Caco-2 (cell line): ENCODE measurements at regions not wholly inside any gene's neighbourhood (a gene's known extent, or its start where the extent isn't known, plus 50 kb on each side); places are given as distances from the start of the nearest gene placed in this dataset.

Source experiments
- BruUV-seq: library from RNA; stranded (reverse); fragments of 400-500 nt; replicated peaks from 2 replicates; lab custom pipeline; 2021; lab: Mats Ljungman, UMichigan
- CTCF ChIA-PET: fragments of 300-600 bp; sonication (Branson Sonifier 250); formaldehyde crosslinking; loops from one replicate; lab custom pipeline; 2022; ENCODE audit warnings: antibody characterized with exemption; lab: Charles Lee
- POLR2A ChIA-PET: fragments of 300-600 bp; sonication (Branson Sonifier 250); formaldehyde crosslinking; loops from one replicate; lab custom pipeline; 2022; ENCODE audit warnings: antibody characterized with exemption; lab: Charles Lee
- DNase-seq, 2 experiments: peaks; one replicate each; pipeline versions ENCODE4 v3.0.0 to v3.0.0-alpha.2; 2020 to 2022
- H3K27me3 ChIP-seq: replicated peaks from 2 replicates; pipeline ENCODE4 v1.6.0; 2011; ENCODE audit warnings: low read length; ENCODE audit not compliant: control insufficient read depth, insufficient read depth
- H3K36me3 ChIP-seq: 2 replicates; pipeline ENCODE4 v1.5.1; 2011; ENCODE audit warnings: low read length; ENCODE audit not compliant: control insufficient read depth, insufficient read depth
- H3K4me1 ChIP-seq: fragments of 250-450 bp; sonication (Bioruptor Pico); 2 replicates; pipeline ENCODE4 v1.5.1; 2020; ENCODE audit warnings: mild to moderate bottlenecking
- H3K4me3 ChIP-seq: 2 replicates; pipeline ENCODE4 v1.5.1; 2011; ENCODE audit warnings: low read depth, mild to moderate bottlenecking, control low read depth, low read length
- H3K9me3 ChIP-seq: fragments of 250-450 bp; sonication (Bioruptor Pico); 2 replicates; pipeline ENCODE4 v1.5.1; 2020; ENCODE audit warnings: mild to moderate bottlenecking, moderate library complexity
- H3K27ac Mint-ChIP-seq: one replicate; pipeline ENCODE4 v1.8.0; 2022; ENCODE audit warnings: mixed read lengths; ENCODE audit not compliant: unreplicated experiment
- H3K27me3 Mint-ChIP-seq: one replicate; pipeline ENCODE4 v1.8.0; 2022; ENCODE audit warnings: mixed read lengths; ENCODE audit not compliant: insufficient read depth, unreplicated experiment
- H3K36me3 Mint-ChIP-seq: one replicate; pipeline ENCODE4 v1.8.0; 2022; ENCODE audit warnings: mild to moderate bottlenecking, mixed read lengths; ENCODE audit not compliant: insufficient read depth, unreplicated experiment
- H3K4me1 Mint-ChIP-seq: one replicate; pipeline ENCODE4 v1.8.0; 2022; ENCODE audit warnings: low read depth, mixed read lengths; ENCODE audit not compliant: unreplicated experiment
- H3K4me3 Mint-ChIP-seq: one replicate; pipeline ENCODE4 v1.8.0; 2022; ENCODE audit warnings: mild to moderate bottlenecking, moderate library complexity, mixed read lengths; ENCODE audit not compliant: unreplicated experiment
- H3K9me3 Mint-ChIP-seq: one replicate; pipeline ENCODE4 v1.8.0; 2022; ENCODE audit warnings: mixed read lengths; ENCODE audit not compliant: unreplicated experiment
- CTCF ChIP-seq, 2 experiments: fragments of 200-600 bp in 1 of 2; IDR thresholded peaks; 1 replicate in 1 of 2; 2 replicates in 1 of 2; pipeline versions ENCODE4 v1.5.1 to v1.8.0; 2011 to 2022; ENCODE audit warnings: antibody characterized with exemption in 1 of 2, control low read depth in 1 of 2, inconsistent platforms in 1 of 2, low read depth in 1 of 2, low read length in 1 of 2, mild to moderate bottlenecking in 1 of 2, moderate library complexity in 1 of 2; ENCODE audit not compliant: insufficient read depth in 1 of 2, severe bottlenecking in 1 of 2, unreplicated experiment in 1 of 2
- intact Hi-C: fragments of 100-400 bp; cut with micrococcal nuclease; formaldehyde crosslinking; loops from one replicate; pipeline ENCODE4 v1.10.0; 2022; ENCODE audit not compliant: unreplicated experiment

GRCh38 chr13:97822377-97822776 is 131.1 kb upstream of the IPO5 start:
- no peak overlapping the region for H3K4me3 ChIP-seq
- BruUV-seq, result no TSS peak
- TF ChIP-seq CTCF (IDR thresholded peaks at IDR 0.05; ENCODE audit: insufficient read depth in 1 of 2, low read depth in 1 of 2, low read length in 1 of 2, severe bottlenecking in 1 of 2, unreplicated experiment in 1 of 2), result no peak
- Mint-ChIP-seq H3K36me3 (no peaks in the 10 kb centered on the region), H3K4me1 (no peaks in the 10 kb centered on the region), H3K4me3 (no peak overlapping the region), H3K9me3 (peaks cover 8% of the 10 kb centered on the region), H3K27ac (no peak overlapping the region), H3K27me3 (peaks cover 13% of the 10 kb centered on the region)
- intact Hi-C loops, result no loop called here
- peaks cover 12% of the 10 kb centered on the region for H3K4me1 ChIP-seq
- H3K9me3 ChIP-seq, result no peaks in the 10 kb centered on the region
- no peaks in the 10 kb centered on the region for H3K27me3 ChIP-seq
- DNase-seq, result no peak
- CTCF ChIA-PET, result no interaction called here
- POLR2A ChIA-PET, result no interaction called here
- no peaks in the 10 kb centered on the region for H3K36me3 ChIP-seq

GRCh38 chr13:97826421-97827012 is 127.0 kb upstream of the IPO5 start:
- intact Hi-C loops, result no loop called here
- H3K4me3 Mint-ChIP-seq, result no peak overlapping the region
- peaks cover 7% of the 10 kb centered on the region for H3K27me3 Mint-ChIP-seq
- ChIA-PET CTCF (no interaction called here), POLR2A (no interaction called here)
- peaks cover 12% of the 10 kb centered on the region for H3K4me1 ChIP-seq
- H3K4me3 ChIP-seq, result no peak overlapping the region
- no peaks in the 10 kb centered on the region for H3K4me1 Mint-ChIP-seq
- DNase-seq, result no peak
- H3K36me3 Mint-ChIP-seq, result no peaks in the 10 kb centered on the region
- H3K27me3 ChIP-seq, result no peaks in the 10 kb centered on the region
- no peaks in the 10 kb centered on the region for H3K36me3 ChIP-seq
- H3K9me3 ChIP-seq, result no peaks in the 10 kb centered on the region
- H3K9me3 Mint-ChIP-seq, result peaks cover 17% of the 10 kb centered on the region
- no TSS peak for BruUV-seq
- no peak overlapping the region for H3K27ac Mint-ChIP-seq
- no peak for TF ChIP-seq CTCF (IDR thresholded peaks at IDR 0.05; ENCODE audit: insufficient read depth in 1 of 2, low read depth in 1 of 2, low read length in 1 of 2, severe bottlenecking in 1 of 2, unreplicated experiment in 1 of 2)

- ChIA-PET CTCF (no interaction called here), POLR2A (no interaction called here)
- no peaks in the 10 kb centered on the region for H3K4me1 Mint-ChIP-seq
- Histone ChIP-seq H3K27me3 (no peaks in the 10 kb centered on the region), H3K9me3 (no peaks in the 10 kb centered on the region), H3K36me3 (no peaks in the 10 kb centered on the region), H3K4me3 (no peak overlapping the region), H3K4me1 (no peaks in the 10 kb centered on the region)
- intact Hi-C loops, result no loop called here
- TF ChIP-seq CTCF (IDR thresholded peaks at IDR 0.05; ENCODE audit: insufficient read depth in 1 of 2, low read depth in 1 of 2, low read length in 1 of 2, severe bottlenecking in 1 of 2, unreplicated experiment in 1 of 2), result no peak
- DNase-seq, result no peak
- no TSS peak for BruUV-seq
- H3K9me3 Mint-ChIP-seq, result peaks cover 9% of the 10 kb centered on the region
- no peaks in the 10 kb centered on the region for H3K27me3 Mint-ChIP-seq
- no peaks in the 10 kb centered on the region for H3K36me3 Mint-ChIP-seq
- H3K27ac Mint-ChIP-seq, result no peak overlapping the region
- H3K4me3 Mint-ChIP-seq, result no peak overlapping the region
Observed at GRCh38 chr13:97834250-97834649, 119.2 kb upstream of the IPO5 start.
